ENCODE measurements at regions not wholly inside any gene's neighbourhood (a gene's known extent, or its start where the extent isn't known, plus 50 kb on each side); places are given as distances from the start of the nearest gene placed in this dataset.

- FAIRE-seq (no peak), ATAC-seq (no peak), DNase-seq (ENCODE audit: low read depth in 1 of 2, low spot score in 1 of 2) (no peak)
- ChIA-PET CTCF (interaction anchor here (0.8 kb wide), 1 partner anchor 10 kb away, joined by 3 read pairs; no protein-coding TSS in a partner anchor), POLR2A (no interaction called here)
- 90% methylated on average over 5 of the region's 5 CpGs for WGBS (ENCODE audit: missing lambda C conversion rate)
- H3K4me1 ChIP-seq: no peaks in the 10 kb centered on the region
- no peak overlapping the region for H3K4me3 ChIP-seq
- H3K4me2 ChIP-seq: no peak overlapping the region
- no peak for TF ChIP-seq CTCF (IDR thresholded peaks at IDR 0.05)
- TF ChIP-seq ZNF302 (CRISPR knock-in tag; IDR thresholded peaks at IDR 0.05): no peak
- no peak for TF ChIP-seq HEYL (CRISPR knock-in tag; IDR thresholded peaks at IDR 0.05)
- no peak for TF ChIP-seq RNF2 (IDR thresholded peaks at IDR 0.05; ENCODE audit: borderline replicate concordance, low read depth)
- no peak for TF ChIP-seq MAX (IDR thresholded peaks at IDR 0.05)
- no peak for TF ChIP-seq POLR2AphosphoS2 (conservative IDR thresholded peaks at IDR 0.05; ENCODE audit: low read length)
- TF ChIP-seq SREBF2 (IDR thresholded peaks at IDR 0.05): no peak
- no peak for TF ChIP-seq REST (IDR thresholded peaks at IDR 0.05)
- no peak for TF ChIP-seq HOXB13 (CRISPR knock-in tag; IDR thresholded peaks at IDR 0.05; ENCODE audit: low read depth)
- TF ChIP-seq CBX8 (IDR thresholded peaks at IDR 0.05): no peak
- no peak for TF ChIP-seq HES2 (IDR thresholded peaks at IDR 0.05)
- TF ChIP-seq FOSL2 (IDR thresholded peaks at IDR 0.05): no peak
- TF ChIP-seq FOSL2 (CRISPR knock-in tag; IDR thresholded peaks at IDR 0.05): no peak
- no peak for TF ChIP-seq HDAC2 (IDR thresholded peaks at IDR 0.05)
- no peak for TF ChIP-seq USF2 (IDR thresholded peaks at IDR 0.05)
- TF ChIP-seq E2F6 (IDR thresholded peaks at IDR 0.05; ENCODE audit: borderline replicate concordance, low read depth): no peak
- TF ChIP-seq HMGXB4 (CRISPR knock-in tag; IDR thresholded peaks at IDR 0.05; ENCODE audit: borderline replicate concordance): no peak
- TF ChIP-seq PHF8 (IDR thresholded peaks at IDR 0.05; ENCODE audit: borderline replicate concordance, low read depth): no peak
- H3K27ac ChIP-seq: no peak overlapping the region
- H3K9me3 ChIP-seq: peaks cover 11% of the 10 kb centered on the region; the same call in 2 of the 3 replicates
Observed at GRCh38 chr2:15754703-15755099, 163.0 kb downstream of the DDX1 start.

All from A549 (cell line).